Tibial nerve (tissue), 3 donors: ENCODE measurements at regions not wholly inside any gene's neighbourhood (a gene's known extent, or its start where the extent isn't known, plus 50 kb on each side); places are given as distances from the start of the nearest gene placed in this dataset.

Source experiments
- CTCF ChIP-seq, 5 experiments: fragments of 200-600 bp in 3 of 5; fragments of 450-650 bp in 2 of 5; sonication (generic) in 3 of 5; IDR thresholded peaks; one replicate each; pipeline ENCODE4 v1.5.1; 2016 to 2019; ENCODE audit warnings: antibody characterized with exemption in 5 of 5, mild to moderate bottlenecking in 3 of 5, moderate library complexity in 2 of 5
- POLR2A ChIP-seq, 2 donors: fragments of 450-650 bp; IDR thresholded peaks; one replicate each; pipeline ENCODE4 v1.6.1; 2017; ENCODE audit warnings: antibody characterized with exemption in 2 of 2, mild to moderate bottlenecking in 2 of 2, moderate library complexity in 2 of 2

- no peak for TF ChIP-seq CTCF (IDR thresholded peaks at IDR 0.05)
- TF ChIP-seq POLR2A (IDR thresholded peaks at IDR 0.05): no peak
Measured at GRCh38 chr1:47537966-47538365, 100.1 kb downstream of the FOXD2 start.
